H9 (cell line): ENCODE measurements at regions not wholly inside any gene's neighbourhood (a gene's known extent, or its start where the extent isn't known, plus 50 kb on each side); places are given as distances from the start of the nearest gene placed in this dataset.

Source experiments
- DNase-seq: peaks from one replicate; pipeline ENCODE4 v3.0.0-alpha.2; 2017
- H2AFZ ChIP-seq: one replicate; pipeline ENCODE4 v1.6.1; 2013; ENCODE audit warnings: mild to moderate bottlenecking, low read length, control low read depth, moderate library complexity
- H2AK5ac ChIP-seq: 2 replicates; pipeline ENCODE4 v1.6.1; 2013; ENCODE audit warnings: low read length, control low read depth, mixed read lengths; ENCODE audit not compliant: insufficient read length
- H2BK120ac ChIP-seq: one replicate; pipeline ENCODE4 v1.6.1; 2013; ENCODE audit warnings: low read depth, mild to moderate bottlenecking, low read length, control low read depth, inconsistent platforms; ENCODE audit not compliant: poor library complexity, severe bottlenecking
- H2BK12ac ChIP-seq: 2 replicates; pipeline ENCODE4 v1.6.1; 2013; ENCODE audit warnings: low read length, control low read depth, mixed read lengths, low read depth; ENCODE audit not compliant: insufficient read length
- H2BK15ac ChIP-seq: 2 replicates; pipeline ENCODE4 v1.6.1; 2013; ENCODE audit warnings: low read depth, low read length, control low read depth
- H2BK20ac ChIP-seq: one replicate; pipeline ENCODE4 v1.6.1; 2013; ENCODE audit warnings: low read depth, mild to moderate bottlenecking, low read length, control low read depth, inconsistent platforms; ENCODE audit not compliant: poor library complexity, severe bottlenecking
- H2BK5ac ChIP-seq: 2 replicates; pipeline ENCODE4 v1.6.1; 2013; ENCODE audit warnings: low read length, control low read depth, mixed read lengths; ENCODE audit not compliant: insufficient read length
- H3K14ac ChIP-seq: 2 replicates; pipeline ENCODE4 v1.6.1; 2013; ENCODE audit warnings: low read length, control low read depth; ENCODE audit not compliant: insufficient read depth
- H3K18ac ChIP-seq: 2 replicates; pipeline ENCODE4 v1.6.1; 2013; ENCODE audit warnings: low read depth, mild to moderate bottlenecking, mixed read lengths, low read length, control low read depth; ENCODE audit not compliant: insufficient read length
- H3K23ac ChIP-seq: 2 replicates; pipeline ENCODE4 v1.6.1; 2013; ENCODE audit warnings: low read length, control low read depth, mixed read lengths, low read depth; ENCODE audit not compliant: insufficient read length
- H3K23me2 ChIP-seq: 2 replicates; pipeline ENCODE4 v1.6.1; 2013; ENCODE audit warnings: low read depth, mild to moderate bottlenecking, mixed read lengths, low read length, control low read depth; ENCODE audit not compliant: insufficient read length, poor library complexity, severe bottlenecking
- H3K27ac ChIP-seq: 2 replicates; pipeline ENCODE4 v1.5.1; 2013; ENCODE audit warnings: low read length, control low read depth, mixed read lengths, low read depth; ENCODE audit not compliant: insufficient read length
- H3K27me3 ChIP-seq: 2 replicates; pipeline ENCODE4 v1.6.1; 2013; ENCODE audit warnings: low read length, control low read depth, inconsistent platforms; ENCODE audit not compliant: insufficient read depth
- H3K4ac ChIP-seq: 2 replicates; pipeline ENCODE4 v1.6.1; 2013; ENCODE audit warnings: low read depth, mild to moderate bottlenecking, control low read depth, inconsistent platforms, low read length, moderate library complexity
- H3K4me1 ChIP-seq: 2 replicates; pipeline ENCODE4 v1.6.1; 2013; ENCODE audit warnings: low read length, control low read depth, inconsistent platforms; ENCODE audit not compliant: insufficient read depth
- H3K4me2 ChIP-seq: 2 replicates; pipeline ENCODE4 v1.6.1; 2013; ENCODE audit warnings: low read length, control low read depth, mixed read lengths; ENCODE audit not compliant: insufficient read length, insufficient read depth
- H3K56ac ChIP-seq: 2 replicates; pipeline ENCODE4 v1.6.1; 2013; ENCODE audit warnings: low read depth, mild to moderate bottlenecking, mixed read lengths, low read length, control low read depth; ENCODE audit not compliant: insufficient read length
- H3K79me1 ChIP-seq: 2 replicates; pipeline ENCODE4 v1.6.1; 2013; ENCODE audit warnings: low read depth, mild to moderate bottlenecking, moderate library complexity, low read length, control low read depth, inconsistent platforms; ENCODE audit not compliant: insufficient read depth, poor library complexity, severe bottlenecking
- H3K79me2 ChIP-seq: 2 replicates; pipeline ENCODE4 v1.6.1; 2013; ENCODE audit warnings: low read length, control low read depth, inconsistent platforms; ENCODE audit not compliant: insufficient read depth
- H3K9ac ChIP-seq: 2 replicates; pipeline ENCODE4 v1.6.1; 2013; ENCODE audit warnings: low read length, control low read depth, mixed read lengths; ENCODE audit not compliant: insufficient read length; ENCODE audit errors: extremely low read depth
- H3K9me3 ChIP-seq: one replicate; pipeline ENCODE4 v1.6.1; 2013; ENCODE audit warnings: low read depth, low read length, inconsistent platforms; ENCODE audit not compliant: control insufficient read depth
- H3T11ph ChIP-seq: one replicate; pipeline ENCODE4 v1.6.1; 2013; ENCODE audit warnings: mild to moderate bottlenecking, low read length, control low read depth, inconsistent platforms
- H4K20me1 ChIP-seq: one replicate; pipeline ENCODE4 v1.6.1; 2013; ENCODE audit not compliant: control insufficient read depth, insufficient read length, insufficient read depth
- H4K5ac ChIP-seq: 2 replicates; pipeline ENCODE4 v1.6.1; 2013; ENCODE audit warnings: low read depth, mild to moderate bottlenecking, mixed read lengths, low read length, control low read depth; ENCODE audit not compliant: insufficient read length
- H4K8ac ChIP-seq: replicated peaks from 2 replicates; pipeline ENCODE4 v1.6.1; 2013; ENCODE audit warnings: low read length, control low read depth, mixed read lengths, low read depth; ENCODE audit not compliant: insufficient read length
- H4K91ac ChIP-seq: 2 replicates; pipeline ENCODE4 v1.6.1; 2013; ENCODE audit warnings: low read depth, mild to moderate bottlenecking, moderate library complexity, mixed read lengths, low read length, control low read depth; ENCODE audit not compliant: insufficient read length
- H3K27ac Mint-ChIP-seq, 3 experiments: 2 replicates in 2 of 3; 3 replicates in 1 of 3; pipeline ENCODE4 v1.8.0; 2020 to 2021; ENCODE audit warnings: mixed read lengths in 3 of 3, mild to moderate bottlenecking in 1 of 3, moderate library complexity in 1 of 3
- H3K27me3 Mint-ChIP-seq: 2 replicates; pipeline ENCODE4 v1.8.0; 2021; ENCODE audit warnings: low read depth, mild to moderate bottlenecking, moderate library complexity, mixed read lengths
- H3K36me3 Mint-ChIP-seq, 3 experiments: 2 replicates in 2 of 3; 3 replicates in 1 of 3; pipeline ENCODE4 v1.8.0; 2020 to 2021; ENCODE audit warnings: low read depth in 3 of 3, mixed read lengths in 3 of 3; ENCODE audit not compliant: insufficient read depth in 1 of 3
- H3K4me1 Mint-ChIP-seq, 2 experiments: 2 replicates each; pipeline ENCODE4 v1.8.0; 2020; ENCODE audit warnings: mixed read lengths in 2 of 2
- H3K4me3 Mint-ChIP-seq, 2 experiments: 2 replicates in 1 of 2; 3 replicates in 1 of 2; pipeline ENCODE4 v1.8.0; 2020 to 2021; ENCODE audit warnings: mild to moderate bottlenecking in 2 of 2, mixed read lengths in 2 of 2, moderate library complexity in 1 of 2
- H3K9me3 Mint-ChIP-seq, 2 experiments: 2 replicates in 1 of 2; 3 replicates in 1 of 2; pipeline ENCODE4 v1.8.0; 2020; ENCODE audit warnings: mild to moderate bottlenecking in 2 of 2, mixed read lengths in 2 of 2, moderate library complexity in 1 of 2
- CTCF ChIP-seq: fragments of 200-600 bp; sonication (generic); conservative IDR thresholded peaks from 3 replicates; pipeline ENCODE4 v1.8.0; 2021; ENCODE audit warnings: antibody characterized with exemption, mild to moderate bottlenecking
- WGBS: extraction: QIAGEN DNeasy Blood & Tissue Kit; methylation state at CpG from one replicate; pipeline ENCODE4 v1.1.7; 2013; ENCODE audit warnings: missing lambda C conversion rate, low lambda C conversion rate, mixed read lengths; ENCODE audit not compliant: insufficient read length; ENCODE audit errors: extremely low coverage; 5-methylcytosine and 5-hydroxymethylcytosine counted together

GRCh38 chr20:51165131-51165530, 142.2 kb upstream of the KCNG1 start:
- no peak overlapping the region for H3K27ac ChIP-seq
- no peak overlapping the region for H3T11ph ChIP-seq
- no peak overlapping the region for H3K23ac ChIP-seq
- H3K14ac ChIP-seq: no peak overlapping the region
- Mint-ChIP-seq H3K4me1 (peaks cover 7 to 12% of the 10 kb centered on the region in 2 experiments), H3K9me3 (no peaks in the 10 kb centered on the region), H3K36me3 (no peaks in the 10 kb centered on the region), H3K4me3 (no peak overlapping the region), H3K27ac (no peak overlapping the region), H3K27me3 (peaks cover 38% of the 10 kb centered on the region)
- H3K9ac ChIP-seq: no peak overlapping the region
- no peak overlapping the region for H2BK15ac ChIP-seq
- H3K4ac ChIP-seq: no peak overlapping the region
- WGBS: no CpG with 5 or more reads among the region's 9 CpGs
- H3K79me1 ChIP-seq: no peaks in the 10 kb centered on the region
- no peak overlapping the region for H3K56ac ChIP-seq
- H4K91ac ChIP-seq: no peak overlapping the region
- DNase-seq: no peak
- H2BK120ac ChIP-seq: no peak overlapping the region
- no peak overlapping the region for H2AFZ ChIP-seq
- H2BK20ac ChIP-seq: no peak overlapping the region
- H3K23me2 ChIP-seq: no peaks in the 10 kb centered on the region
- H4K20me1 ChIP-seq: no peaks in the 10 kb centered on the region
- H2BK5ac ChIP-seq: no peak overlapping the region
- no peaks in the 10 kb centered on the region for H3K9me3 ChIP-seq
- H3K79me2 ChIP-seq: no peaks in the 10 kb centered on the region
- no peak for TF ChIP-seq CTCF
- no peak overlapping the region for H2AK5ac ChIP-seq
- H3K27me3 ChIP-seq: no peaks in the 10 kb centered on the region
- H3K4me1 ChIP-seq: no peaks in the 10 kb centered on the region; the same call in 1 of the 2 replicates
- H4K8ac ChIP-seq: no peak overlapping the region
- no peak overlapping the region for H2BK12ac ChIP-seq
- H3K18ac ChIP-seq: no peak overlapping the region
- no peak overlapping the region for H3K4me2 ChIP-seq
- H4K5ac ChIP-seq: no peak overlapping the region
